Breast epithelium (tissue), 4 donors: ENCODE measurements at regions not wholly inside any gene's neighbourhood (a gene's known extent, or its start where the extent isn't known, plus 50 kb on each side); places are given as distances from the start of the nearest gene placed in this dataset.
A peak's percentile ranks its signal among the peaks of the same experiment; 100 is the strongest.
"Not testable (repeated sequence)": the region's sequence is repeated elsewhere in the genome, so short reads cannot be mapped to it uniquely, and the experiment has no call there.

Experiments
- DNase-seq, 2 donors: peaks; one replicate each; pipeline ENCODE4 v3.0.0-alpha.2; 2019; ENCODE audit warnings: low spot score in 2 of 2
- H3K27ac ChIP-seq, 2 donors: fragments of 200-600 bp; sonication (generic) in 1 of 2; one replicate each; pipeline ENCODE4 v1.5.1; 2016 to 2019; ENCODE audit warnings: mild to moderate bottlenecking in 1 of 2
- H3K27me3 ChIP-seq, 2 donors: fragments of 200-600 bp; sonication (generic) in 1 of 2; one replicate each; pipeline versions ENCODE4 v1.5.1 to v1.6.0; 2017 to 2019; ENCODE audit warnings: control low read depth in 1 of 2, mild to moderate bottlenecking in 1 of 2
- H3K36me3 ChIP-seq: fragments of 200-600 bp; one replicate; pipeline ENCODE4 v1.5.1; 2019
- H3K4me1 ChIP-seq, 2 donors: fragments of 200-600 bp; sonication (generic); one replicate each; pipeline ENCODE4 v1.5.1; 2016 to 2019; ENCODE audit warnings: control low read depth in 1 of 2
- H3K4me3 ChIP-seq, 3 donors: fragments of 200-600 bp; sonication (generic); 1 replicate in 2 of 3; 2 replicates in 1 of 3; pipeline ENCODE4 v1.5.1; 2016 to 2019; ENCODE audit warnings: mild to moderate bottlenecking in 3 of 3, moderate library complexity in 2 of 3
- H3K9me3 ChIP-seq, 2 donors: fragments of 200-600 bp; sonication (generic) in 1 of 2; one replicate each; pipeline ENCODE4 v1.5.1; 2016 to 2019; ENCODE audit warnings: control low read depth in 1 of 2
- POLR2A ChIP-seq: fragments of 450-650 bp; IDR thresholded peaks from one replicate; pipeline ENCODE4 v1.6.1; 2016; ENCODE audit warnings: antibody characterized with exemption, mild to moderate bottlenecking, moderate library complexity
- POLR2AphosphoS5 ChIP-seq, 3 donors: sonication (generic); formaldehyde crosslinking; IDR thresholded peaks; one replicate each; pipeline ENCODE4 v1.6.1; 2017; ENCODE audit warnings: antibody characterized with exemption in 3 of 3
- intact Hi-C: fragments of 100-400 bp; cut with DNase I; formaldehyde crosslinking; loops from one replicate; pipeline ENCODE4 v1.15.1; 2023; ENCODE audit warnings: low total_unique reads
- TF ChIP-seq, protein P1 (sequence below), 3 donors: fragments of 450-650 bp; IDR thresholded peaks; one replicate each; pipeline ENCODE4 v1.5.1; 2016 to 2017; ENCODE audit warnings: antibody characterized with exemption in 3 of 3, mild to moderate bottlenecking in 3 of 3, moderate library complexity in 3 of 3

DNA sequence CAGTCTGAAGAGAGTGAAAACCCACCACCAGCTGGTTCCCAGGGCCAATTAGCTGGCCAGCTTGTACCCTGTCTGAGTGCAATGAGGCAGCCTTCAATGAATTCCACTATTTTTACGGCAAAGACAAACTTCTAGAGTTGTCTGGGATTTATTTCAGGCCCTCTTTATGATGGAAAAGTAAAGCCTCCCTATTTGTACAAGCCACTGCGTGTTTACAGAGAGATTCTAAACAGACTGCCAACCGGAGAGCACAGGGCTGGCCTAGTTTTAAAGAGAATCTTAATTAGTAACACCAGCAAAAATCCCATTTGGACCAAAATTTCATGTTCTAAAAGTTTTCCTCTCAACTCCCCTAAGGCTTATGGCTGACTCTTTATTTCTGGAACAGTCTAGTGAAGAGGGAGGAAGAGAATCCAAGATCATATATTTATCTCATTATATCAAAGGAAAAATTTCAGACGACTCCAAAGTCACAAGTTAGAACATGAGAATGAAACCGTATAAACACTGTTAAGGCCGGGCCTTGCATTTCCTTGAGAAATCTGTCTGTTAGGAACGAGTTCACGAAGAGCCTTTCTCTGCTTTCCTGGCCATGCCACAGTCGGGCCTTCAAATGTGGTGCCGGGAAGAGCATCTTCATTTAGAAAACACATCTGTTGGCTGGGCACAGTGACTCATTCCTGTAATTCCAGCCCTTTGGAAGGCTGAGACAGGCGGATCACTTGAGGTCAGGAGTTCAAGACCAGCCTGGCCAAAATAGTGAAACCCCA is 724.6 kb upstream of the NRP1 start:
- Histone ChIP-seq H3K9me3 (peaks cover 7 to 22% of the 10 kb centered on the region in 2 donors), H3K27me3 (no peaks in the 10 kb centered on the region), H3K36me3 (no peaks in the 10 kb centered on the region), H3K27ac (peak overlapping the region; percentile 21 to 69), H3K4me1 (no peaks in the 10 kb centered on the region), H3K4me3 (no peak overlapping the region)
- peak in 1 of 2 donors; percentile 15 for DNase-seq
- no peak for TF ChIP-seq POLR2A
- no peak for TF ChIP-seq POLR2AphosphoS5 (IDR thresholded peaks at IDR 0.05)
- TF ChIP-seq, protein P1, sequence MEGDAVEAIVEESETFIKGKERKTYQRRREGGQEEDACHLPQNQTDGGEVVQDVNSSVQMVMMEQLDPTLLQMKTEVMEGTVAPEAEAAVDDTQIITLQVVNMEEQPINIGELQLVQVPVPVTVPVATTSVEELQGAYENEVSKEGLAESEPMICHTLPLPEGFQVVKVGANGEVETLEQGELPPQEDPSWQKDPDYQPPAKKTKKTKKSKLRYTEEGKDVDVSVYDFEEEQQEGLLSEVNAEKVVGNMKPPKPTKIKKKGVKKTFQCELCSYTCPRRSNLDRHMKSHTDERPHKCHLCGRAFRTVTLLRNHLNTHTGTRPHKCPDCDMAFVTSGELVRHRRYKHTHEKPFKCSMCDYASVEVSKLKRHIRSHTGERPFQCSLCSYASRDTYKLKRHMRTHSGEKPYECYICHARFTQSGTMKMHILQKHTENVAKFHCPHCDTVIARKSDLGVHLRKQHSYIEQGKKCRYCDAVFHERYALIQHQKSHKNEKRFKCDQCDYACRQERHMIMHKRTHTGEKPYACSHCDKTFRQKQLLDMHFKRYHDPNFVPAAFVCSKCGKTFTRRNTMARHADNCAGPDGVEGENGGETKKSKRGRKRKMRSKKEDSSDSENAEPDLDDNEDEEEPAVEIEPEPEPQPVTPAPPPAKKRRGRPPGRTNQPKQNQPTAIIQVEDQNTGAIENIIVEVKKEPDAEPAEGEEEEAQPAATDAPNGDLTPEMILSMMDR (IDR thresholded peaks at IDR 0.05) = no peak
- intact Hi-C loops = no loop called here

DNA sequence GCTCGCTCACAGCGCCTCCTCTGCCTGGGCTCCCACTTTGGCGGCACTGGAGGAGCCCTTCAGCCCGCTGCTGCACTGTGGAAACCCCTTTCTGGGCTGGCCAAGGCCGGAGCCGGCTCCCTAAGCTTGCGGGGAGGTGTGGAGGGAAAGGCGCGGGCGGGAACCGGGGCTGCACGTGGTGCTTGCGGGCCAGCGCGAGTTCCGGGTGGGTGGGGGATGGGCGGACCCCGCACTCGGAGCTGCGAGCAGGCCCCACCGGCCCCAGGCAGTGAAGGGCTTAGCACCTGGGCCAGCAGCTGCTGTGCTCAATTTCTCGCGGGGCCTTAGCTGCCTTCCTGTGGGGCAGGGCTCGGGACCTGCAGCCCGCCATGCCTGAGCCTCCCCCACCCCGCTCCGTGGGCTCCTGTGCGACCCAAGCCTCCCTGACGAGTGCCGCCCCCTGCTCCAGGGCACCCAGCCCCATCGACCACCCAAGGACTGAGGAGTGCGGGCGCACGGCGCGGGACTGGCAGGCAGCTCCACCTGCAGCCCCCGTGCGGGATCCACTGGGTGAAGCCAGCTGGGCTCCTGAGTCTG is 721.0 kb upstream of the NRP1 start:
- H3K27me3 ChIP-seq, DNase-seq, H3K9me3 ChIP-seq, H3K27ac ChIP-seq, H3K4me1 ChIP-seq, intact Hi-C loops, H3K36me3 ChIP-seq, H3K4me3 ChIP-seq: not testable (repeated sequence)

DNA sequence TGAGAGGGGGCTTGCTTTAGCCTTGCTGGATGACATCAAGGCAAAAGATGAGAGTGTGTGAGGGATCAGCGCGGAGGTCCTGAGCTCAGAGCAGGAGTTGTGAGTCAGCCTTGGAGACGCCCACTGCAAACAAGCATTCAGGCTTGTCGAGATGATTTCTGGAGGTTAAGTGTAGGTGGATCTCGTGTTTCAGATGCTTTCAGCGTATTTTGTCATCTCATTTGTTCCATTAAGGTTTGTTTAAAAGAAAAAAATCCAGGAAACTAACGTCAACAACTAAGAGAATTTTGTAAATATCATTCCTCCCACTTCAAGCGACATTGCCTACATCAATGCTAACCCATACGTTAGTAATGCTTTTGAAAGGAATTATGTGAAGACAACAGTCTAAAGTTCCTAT is 715.4 kb upstream of the NRP1 start:
- Histone ChIP-seq H3K4me3 (no peak overlapping the region), H3K36me3 (no peaks in the 10 kb centered on the region), H3K27me3 (no peaks in the 10 kb centered on the region), H3K27ac (no peak overlapping the region), H3K9me3 (no peaks in the 10 kb centered on the region), H3K4me1 (no peaks in the 10 kb centered on the region)
- intact Hi-C loops = no loop called here
- no peak for TF ChIP-seq POLR2A
- TF ChIP-seq POLR2AphosphoS5 (IDR thresholded peaks at IDR 0.05) = no peak
- TF ChIP-seq, protein P1 (IDR thresholded peaks at IDR 0.05) = no peak
- no peak for DNase-seq

DNA sequence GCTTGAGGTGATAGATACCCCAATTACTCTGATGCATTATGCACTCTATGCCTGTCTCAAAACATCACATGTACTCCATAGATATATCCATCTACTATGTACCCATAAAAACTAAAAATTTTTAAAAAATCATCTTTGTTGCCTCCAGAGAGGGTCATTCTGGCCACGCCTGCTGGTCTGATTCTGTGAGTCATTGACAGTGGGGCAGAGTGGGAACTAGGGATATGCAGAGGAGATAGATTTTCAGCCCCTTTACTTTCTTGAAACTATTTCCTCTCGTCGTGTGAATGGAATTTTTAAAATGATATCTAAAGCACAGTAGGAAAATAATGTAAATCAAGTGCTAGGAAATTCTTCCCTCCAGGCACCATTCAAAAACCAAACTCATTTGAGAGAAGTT is 715.0 kb upstream of the NRP1 start:
- Histone ChIP-seq H3K27ac (no peak overlapping the region), H3K4me3 (no peak overlapping the region), H3K4me1 (no peaks in the 10 kb centered on the region), H3K36me3 (no peaks in the 10 kb centered on the region), H3K27me3 (no peaks in the 10 kb centered on the region), H3K9me3 (no peaks in the 10 kb centered on the region)
- intact Hi-C loops = no loop called here
- TF ChIP-seq POLR2AphosphoS5 (IDR thresholded peaks at IDR 0.05) (no peak), POLR2A (no peak)
- TF ChIP-seq, protein P1 (IDR thresholded peaks at IDR 0.05) = no peak
- no peak for DNase-seq

DNA sequence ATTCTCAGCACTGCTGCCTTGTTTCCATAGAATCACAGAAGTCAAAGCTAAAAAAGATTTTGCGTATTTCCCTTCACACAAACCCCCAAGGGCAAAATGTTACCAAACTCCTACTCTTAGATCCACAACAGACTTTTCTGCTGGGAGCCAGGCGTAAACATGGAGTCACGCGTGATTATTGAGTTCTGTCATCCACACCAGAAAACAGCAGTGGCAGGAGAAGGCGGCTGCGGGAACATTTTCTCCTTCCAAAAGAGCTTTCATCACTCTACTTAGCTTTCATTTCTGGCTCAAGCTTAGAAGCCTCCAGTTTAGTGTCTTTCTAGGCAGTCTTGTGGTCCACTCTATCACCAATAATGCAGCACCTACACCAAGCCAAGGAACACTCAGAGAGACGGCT is 712.9 kb upstream of the NRP1 start:
- no peak for DNase-seq
- intact Hi-C loops = no loop called here
- Histone ChIP-seq H3K4me3 (no peak overlapping the region), H3K27ac (peak overlapping the region in 1 of 2 donors; percentile 48), H3K4me1 (no peaks in the 10 kb centered on the region), H3K9me3 (no peaks in the 10 kb centered on the region), H3K36me3 (no peaks in the 10 kb centered on the region), H3K27me3 (no peaks in the 10 kb centered on the region)
- TF ChIP-seq, protein P1 (IDR thresholded peaks at IDR 0.05) = no peak
- no peak for TF ChIP-seq POLR2A
- no peak for TF ChIP-seq POLR2AphosphoS5 (IDR thresholded peaks at IDR 0.05)
